Effector memory CD4-positive, alpha-beta T cell (primary cell): ENCODE measurements at regions not wholly inside any gene's neighbourhood (a gene's known extent, or its start where the extent isn't known, plus 50 kb on each side); places are given as distances from the start of the nearest gene placed in this dataset.

Source experiments
- DNase-seq, 3 donors: peaks; one replicate each; pipeline ENCODE4 v3.0.0-alpha.2; 2020
- H3K27ac ChIP-seq: 2 replicates; pipeline ENCODE4 v1.7.0; 2013; ENCODE audit warnings: mild to moderate bottlenecking, low read length, moderate library complexity; ENCODE audit not compliant: insufficient read depth, poor library complexity, severe bottlenecking
- H3K27me3 ChIP-seq: replicated peaks from 2 replicates; pipeline ENCODE4 v1.7.0; 2013; ENCODE audit warnings: mild to moderate bottlenecking, low read length; ENCODE audit not compliant: insufficient read depth, control insufficient read depth, poor library complexity, severe bottlenecking
- H3K36me3 ChIP-seq: 2 replicates; pipeline ENCODE4 v1.7.0; 2013; ENCODE audit warnings: mild to moderate bottlenecking, low read length, moderate library complexity; ENCODE audit not compliant: control insufficient read depth, insufficient read depth
- H3K4me1 ChIP-seq: 2 replicates; pipeline ENCODE4 v1.7.0; 2013; ENCODE audit warnings: low read length, mild to moderate bottlenecking; ENCODE audit not compliant: control insufficient read depth, insufficient read depth, poor library complexity, severe bottlenecking
- H3K4me3 ChIP-seq: 2 replicates; pipeline ENCODE4 v1.7.0; 2013; ENCODE audit warnings: low read length, low read depth, mild to moderate bottlenecking; ENCODE audit not compliant: insufficient read depth, poor library complexity, severe bottlenecking
- H3K9me3 ChIP-seq: 2 replicates; pipeline ENCODE4 v1.7.0; 2013; ENCODE audit warnings: mild to moderate bottlenecking, low read length, moderate library complexity; ENCODE audit not compliant: control insufficient read depth

- Histone ChIP-seq H3K4me3 (no peak overlapping the region), H3K36me3 (no peaks in the 10 kb centered on the region), H3K4me1 (no peaks in the 10 kb centered on the region), H3K9me3 (no peaks in the 10 kb centered on the region), H3K27me3 (no peaks in the 10 kb centered on the region), H3K27ac (no peak overlapping the region)
- DNase-seq, result no peak
Measured at GRCh38 chr4:23392860-23393458, 496.9 kb downstream of the PPARGC1A start.

GRCh38 chr4:23390246-23390645 is 499.6 kb downstream of the PPARGC1A start:
- Histone ChIP-seq H3K4me3 (no peak overlapping the region), H3K9me3 (no peaks in the 10 kb centered on the region), H3K27ac (no peak overlapping the region), H3K27me3 (no peaks in the 10 kb centered on the region), H3K4me1 (no peaks in the 10 kb centered on the region), H3K36me3 (no peaks in the 10 kb centered on the region)
- DNase-seq, result no peak

GRCh38 chr4:23388699-23389395 is 501.0 kb downstream of the PPARGC1A start:
- Histone ChIP-seq H3K4me3 (no peak overlapping the region), H3K9me3 (no peaks in the 10 kb centered on the region), H3K27ac (no peak overlapping the region), H3K4me1 (no peaks in the 10 kb centered on the region), H3K27me3 (no peaks in the 10 kb centered on the region), H3K36me3 (no peaks in the 10 kb centered on the region)
- no peak for DNase-seq

GRCh38 chr4:23388255-23388654 is 501.6 kb downstream of the PPARGC1A start:
- H3K9me3 ChIP-seq, result no peaks in the 10 kb centered on the region
- H3K27ac ChIP-seq, result no peak overlapping the region
- H3K4me3 ChIP-seq, result no peak overlapping the region
- no peaks in the 10 kb centered on the region for H3K27me3 ChIP-seq
- H3K4me1 ChIP-seq, result no peaks in the 10 kb centered on the region
- H3K36me3 ChIP-seq, result no peaks in the 10 kb centered on the region
- DNase-seq, result no peak

- Histone ChIP-seq H3K4me1 (no peaks in the 10 kb centered on the region), H3K27me3 (no peaks in the 10 kb centered on the region), H3K4me3 (no peak overlapping the region), H3K36me3 (no peaks in the 10 kb centered on the region), H3K27ac (no peak overlapping the region), H3K9me3 (no peaks in the 10 kb centered on the region)
- no peak for DNase-seq
Measured at GRCh38 chr4:23384741-23385140, 505.1 kb downstream of the PPARGC1A start.

- H3K36me3 ChIP-seq, result no peaks in the 10 kb centered on the region
- no peak for DNase-seq
- no peaks in the 10 kb centered on the region for H3K27me3 ChIP-seq
- no peak overlapping the region for H3K27ac ChIP-seq
- no peak overlapping the region for H3K4me3 ChIP-seq
- no peaks in the 10 kb centered on the region for H3K4me1 ChIP-seq
- no peaks in the 10 kb centered on the region for H3K9me3 ChIP-seq
Measured at GRCh38 chr4:23382879-23383278, 507.0 kb downstream of the PPARGC1A start.

GRCh38 chr4:23374259-23374658 is 515.6 kb downstream of the PPARGC1A start:
- no peak for DNase-seq
- Histone ChIP-seq H3K36me3 (no peaks in the 10 kb centered on the region), H3K27ac (no peak overlapping the region), H3K4me1 (no peaks in the 10 kb centered on the region), H3K4me3 (no peak overlapping the region), H3K9me3 (no peaks in the 10 kb centered on the region), H3K27me3 (no peaks in the 10 kb centered on the region)

- H3K4me3 ChIP-seq, result no peak overlapping the region
- H3K36me3 ChIP-seq, result no peaks in the 10 kb centered on the region
- no peaks in the 10 kb centered on the region for H3K9me3 ChIP-seq
- DNase-seq, result no peak
- no peaks in the 10 kb centered on the region for H3K4me1 ChIP-seq
- H3K27me3 ChIP-seq, result no peaks in the 10 kb centered on the region
- no peak overlapping the region for H3K27ac ChIP-seq
Measured at GRCh38 chr4:23373261-23373660, 516.6 kb downstream of the PPARGC1A start.

GRCh38 chr4:23371533-23371932 is 518.3 kb downstream of the PPARGC1A start:
- Histone ChIP-seq H3K4me1 (no peaks in the 10 kb centered on the region), H3K4me3 (no peak overlapping the region), H3K9me3 (no peaks in the 10 kb centered on the region), H3K27ac (no peak overlapping the region), H3K36me3 (no peaks in the 10 kb centered on the region), H3K27me3 (no peaks in the 10 kb centered on the region)
- DNase-seq, result no peak

GRCh38 chr4:23369331-23369730 is 520.5 kb downstream of the PPARGC1A start:
- H3K27me3 ChIP-seq, result no peaks in the 10 kb centered on the region
- H3K9me3 ChIP-seq, result no peaks in the 10 kb centered on the region
- no peak for DNase-seq
- H3K36me3 ChIP-seq, result no peaks in the 10 kb centered on the region
- H3K4me3 ChIP-seq, result no peak overlapping the region
- H3K4me1 ChIP-seq, result no peaks in the 10 kb centered on the region
- no peak overlapping the region for H3K27ac ChIP-seq
